MM.1S (cell line): ENCODE measurements at regions not wholly inside any gene's neighbourhood (a gene's known extent, or its start where the extent isn't known, plus 50 kb on each side); places are given as distances from the start of the nearest gene placed in this dataset.

Source experiments
- DNase-seq: peaks from one replicate; pipeline ENCODE4 v3.0.0-alpha.2; 2015
- H2AFZ ChIP-seq: fragments of 300-600 bp; sonication (generic); 2 replicates; pipeline ENCODE4 v1.6.0; 2016; ENCODE audit warnings: antibody characterized with exemption, low read length
- H3F3A ChIP-seq: fragments of 300-600 bp; sonication (generic); 2 replicates; pipeline ENCODE4 v1.6.1; 2016; ENCODE audit warnings: mild to moderate bottlenecking, antibody characterized with exemption, low read length, moderate library complexity, mixed read lengths; ENCODE audit not compliant: insufficient read depth
- H3K27ac ChIP-seq: fragments of 300-600 bp; sonication (generic); 2 replicates; pipeline ENCODE4 v1.5.1; 2016; ENCODE audit warnings: mild to moderate bottlenecking, low read length
- H3K27me3 ChIP-seq: fragments of 300-600 bp; sonication (generic); replicated peaks from 2 replicates; pipeline ENCODE4 v1.6.0; 2016; ENCODE audit warnings: low read length; ENCODE audit not compliant: insufficient read depth
- H3K36me3 ChIP-seq: fragments of 300-600 bp; sonication (generic); replicated peaks from 2 replicates; pipeline ENCODE4 v1.6.1; 2016; ENCODE audit warnings: mild to moderate bottlenecking, low read length, mixed read lengths; ENCODE audit not compliant: insufficient read depth
- H3K4me1 ChIP-seq: fragments of 300-600 bp; sonication (generic); 2 replicates; pipeline ENCODE4 v1.6.1; 2016; ENCODE audit warnings: low read length, mixed read lengths
- H3K4me2 ChIP-seq: fragments of 300-600 bp; sonication (generic); 2 replicates; pipeline ENCODE4 v1.6.0; 2016; ENCODE audit warnings: low read depth, low read length
- H3K4me3 ChIP-seq: fragments of 300-600 bp; sonication (generic); 2 replicates; pipeline ENCODE4 v1.5.1; 2016; ENCODE audit warnings: low read length, mixed read lengths
- H3K79me2 ChIP-seq: fragments of 300-600 bp; sonication (generic); 2 replicates; pipeline ENCODE4 v1.6.1; 2016; ENCODE audit warnings: mixed run types, low read length, mixed read lengths
- H3K9ac ChIP-seq: fragments of 300-600 bp; sonication (generic); 2 replicates; pipeline ENCODE4 v1.6.1; 2016; ENCODE audit warnings: low read length, mixed read lengths
- H3K9me2 ChIP-seq: fragments of 300-600 bp; sonication (generic); replicated peaks from 2 replicates; pipeline ENCODE4 v1.6.1; 2016; ENCODE audit warnings: mild to moderate bottlenecking, low read length, mixed read lengths; ENCODE audit not compliant: insufficient read depth
- H3K9me3 ChIP-seq: fragments of 300-600 bp; sonication (generic); replicated peaks from 2 replicates; pipeline ENCODE4 v1.6.1; 2016; ENCODE audit warnings: mild to moderate bottlenecking, low read length, mixed read lengths; ENCODE audit not compliant: insufficient read depth
- H4K20me1 ChIP-seq: fragments of 300-600 bp; sonication (generic); 2 replicates; pipeline ENCODE4 v1.6.1; 2016; ENCODE audit warnings: mild to moderate bottlenecking, low read length, moderate library complexity, mixed read lengths; ENCODE audit not compliant: insufficient read depth
- CTCF ChIP-seq: fragments of 300-600 bp; sonication (generic); IDR thresholded peaks from 2 replicates; pipeline ENCODE4 v1.5.1; 2016; ENCODE audit warnings: antibody characterized with exemption, low read length, mixed read lengths
- EZH2 ChIP-seq: fragments of 300-600 bp; sonication (generic); optimal IDR thresholded peaks from 2 replicates; pipeline ENCODE3; 2017; ENCODE audit warnings: low read depth, mild to moderate bottlenecking, antibody characterized with exemption, low read length, mixed read lengths
- EZH2phosphoT487 ChIP-seq: fragments of 300-600 bp; sonication (generic); IDR thresholded peaks from 2 replicates; pipeline ENCODE4 v1.6.1; 2018; ENCODE audit warnings: antibody characterized with exemption, low read length

- Histone ChIP-seq H3K4me1 (no peaks in the 10 kb centered on the region), H3K9me2 (no peaks in the 10 kb centered on the region), H4K20me1 (no peaks in the 10 kb centered on the region), H3K27ac (no peak overlapping the region), H3K79me2 (no peaks in the 10 kb centered on the region), H3K36me3 (no peaks in the 10 kb centered on the region), H3K9ac (no peak overlapping the region), H2AFZ (no peak overlapping the region), H3K9me3 (no peaks in the 10 kb centered on the region), H3F3A (no peaks in the 10 kb centered on the region), H3K4me3 (no peak overlapping the region), H3K27me3 (no peaks in the 10 kb centered on the region), H3K4me2 (no peak overlapping the region)
- DNase-seq, result no peak
- TF ChIP-seq CTCF (no peak), EZH2 (no peak), EZH2phosphoT487 (no peak)
Measured at GRCh38 chr14:35921745-35922144, 95.6 kb downstream of the BRMS1L start.
